Gastroesophageal sphincter (tissue), 3 donors: ENCODE measurements at regions not wholly inside any gene's neighbourhood (a gene's known extent, or its start where the extent isn't known, plus 50 kb on each side); places are given as distances from the start of the nearest gene placed in this dataset.
"Not testable (repeated sequence)": the region's sequence is repeated elsewhere in the genome, so short reads cannot be mapped to it uniquely, and the experiment has no call there.

Source experiments
- POLR2A ChIP-seq, 2 donors: fragments of 450-650 bp; IDR thresholded peaks; one replicate each; pipeline ENCODE4 v1.6.1; 2017; ENCODE audit warnings: antibody characterized with exemption in 2 of 2, mild to moderate bottlenecking in 2 of 2, moderate library complexity in 1 of 2
- POLR2AphosphoS5 ChIP-seq: sonication (generic); formaldehyde crosslinking; IDR thresholded peaks from one replicate; pipeline ENCODE4 v1.6.1; 2017; ENCODE audit warnings: antibody characterized with exemption
- TF ChIP-seq, protein P1 (sequence below), 4 experiments: fragments of 200-600 bp in 2 of 4; fragments of 450-650 bp in 2 of 4; sonication (generic) in 1 of 4; IDR thresholded peaks; one replicate each; pipeline ENCODE4 v1.5.1; 2017 to 2019; ENCODE audit warnings: antibody characterized with exemption in 4 of 4, mild to moderate bottlenecking in 2 of 4, moderate library complexity in 2 of 4

DNA sequence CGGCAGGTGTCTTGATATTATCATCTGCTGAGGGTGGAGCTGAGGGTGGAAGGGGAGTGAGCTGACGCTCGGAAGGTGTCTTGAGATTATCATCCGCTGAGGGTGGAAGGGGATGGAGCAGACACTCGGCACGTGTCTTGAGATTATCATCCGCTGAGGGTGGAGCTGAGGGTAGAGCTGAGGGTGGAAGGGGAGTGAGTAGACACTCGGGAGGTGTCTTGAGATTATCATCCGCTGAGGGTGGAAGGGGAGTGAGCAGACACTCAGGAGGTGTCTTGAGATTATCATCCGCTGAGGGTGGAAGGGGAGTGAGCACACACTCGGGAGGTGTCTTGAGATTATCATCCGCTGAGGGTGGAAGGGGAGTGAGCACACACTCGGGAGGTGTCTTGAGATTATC is 126.6 kb upstream of the CRYM start:
- TF ChIP-seq POLR2AphosphoS5; POLR2A (IDR thresholded peaks at IDR 0.05): not testable (repeated sequence)
- TF ChIP-seq, protein P1, sequence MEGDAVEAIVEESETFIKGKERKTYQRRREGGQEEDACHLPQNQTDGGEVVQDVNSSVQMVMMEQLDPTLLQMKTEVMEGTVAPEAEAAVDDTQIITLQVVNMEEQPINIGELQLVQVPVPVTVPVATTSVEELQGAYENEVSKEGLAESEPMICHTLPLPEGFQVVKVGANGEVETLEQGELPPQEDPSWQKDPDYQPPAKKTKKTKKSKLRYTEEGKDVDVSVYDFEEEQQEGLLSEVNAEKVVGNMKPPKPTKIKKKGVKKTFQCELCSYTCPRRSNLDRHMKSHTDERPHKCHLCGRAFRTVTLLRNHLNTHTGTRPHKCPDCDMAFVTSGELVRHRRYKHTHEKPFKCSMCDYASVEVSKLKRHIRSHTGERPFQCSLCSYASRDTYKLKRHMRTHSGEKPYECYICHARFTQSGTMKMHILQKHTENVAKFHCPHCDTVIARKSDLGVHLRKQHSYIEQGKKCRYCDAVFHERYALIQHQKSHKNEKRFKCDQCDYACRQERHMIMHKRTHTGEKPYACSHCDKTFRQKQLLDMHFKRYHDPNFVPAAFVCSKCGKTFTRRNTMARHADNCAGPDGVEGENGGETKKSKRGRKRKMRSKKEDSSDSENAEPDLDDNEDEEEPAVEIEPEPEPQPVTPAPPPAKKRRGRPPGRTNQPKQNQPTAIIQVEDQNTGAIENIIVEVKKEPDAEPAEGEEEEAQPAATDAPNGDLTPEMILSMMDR (IDR thresholded peaks at IDR 0.05) = not testable (repeated sequence)
